ENCODE measurements at regions not wholly inside any gene's neighbourhood (a gene's known extent, or its start where the extent isn't known, plus 50 kb on each side); places are given as distances from the start of the nearest gene placed in this dataset.

DNA sequence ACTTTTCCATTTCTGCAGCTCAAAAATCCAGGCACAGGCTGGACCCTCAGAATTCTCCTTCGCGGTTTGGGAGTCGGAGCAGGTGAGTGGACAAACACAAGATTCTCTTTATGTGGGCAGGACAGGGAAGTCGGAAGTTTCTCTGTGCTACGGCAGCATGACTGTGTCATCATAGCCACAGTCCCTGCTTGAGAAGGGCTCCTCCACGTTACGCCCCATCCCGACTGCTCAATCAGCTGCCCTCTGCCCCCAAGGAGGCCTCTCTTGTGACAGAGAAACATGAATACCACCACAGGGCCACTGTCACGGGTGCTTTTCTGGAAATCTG lies 89.0 kb upstream of the SHISAL1 start:
- no peaks in the 10 kb centered on the region for H3K36me3 ChIP-seq
- DNase-seq = no peak
- H3K4me1 ChIP-seq = peaks cover 4 to 7% of the 10 kb centered on the region in 2 donors
- no peak overlapping the region for H3K4me3 ChIP-seq (replicated peaks in 1 of 3)
- no peaks in the 10 kb centered on the region for H3K9me3 ChIP-seq
- H3K27me3 ChIP-seq = no peaks in the 10 kb centered on the region
- TF ChIP-seq, protein P1, sequence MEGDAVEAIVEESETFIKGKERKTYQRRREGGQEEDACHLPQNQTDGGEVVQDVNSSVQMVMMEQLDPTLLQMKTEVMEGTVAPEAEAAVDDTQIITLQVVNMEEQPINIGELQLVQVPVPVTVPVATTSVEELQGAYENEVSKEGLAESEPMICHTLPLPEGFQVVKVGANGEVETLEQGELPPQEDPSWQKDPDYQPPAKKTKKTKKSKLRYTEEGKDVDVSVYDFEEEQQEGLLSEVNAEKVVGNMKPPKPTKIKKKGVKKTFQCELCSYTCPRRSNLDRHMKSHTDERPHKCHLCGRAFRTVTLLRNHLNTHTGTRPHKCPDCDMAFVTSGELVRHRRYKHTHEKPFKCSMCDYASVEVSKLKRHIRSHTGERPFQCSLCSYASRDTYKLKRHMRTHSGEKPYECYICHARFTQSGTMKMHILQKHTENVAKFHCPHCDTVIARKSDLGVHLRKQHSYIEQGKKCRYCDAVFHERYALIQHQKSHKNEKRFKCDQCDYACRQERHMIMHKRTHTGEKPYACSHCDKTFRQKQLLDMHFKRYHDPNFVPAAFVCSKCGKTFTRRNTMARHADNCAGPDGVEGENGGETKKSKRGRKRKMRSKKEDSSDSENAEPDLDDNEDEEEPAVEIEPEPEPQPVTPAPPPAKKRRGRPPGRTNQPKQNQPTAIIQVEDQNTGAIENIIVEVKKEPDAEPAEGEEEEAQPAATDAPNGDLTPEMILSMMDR (IDR thresholded peaks at IDR 0.05) = no peak
- no peak for TF ChIP-seq POLR2A (IDR thresholded peaks at IDR 0.05)
- no peak overlapping the region for H3K27ac ChIP-seq
- intact Hi-C loops (cut with DNase I) = no loop called here
- 73 to 82% methylated on average over 8 to 9 of the region's 9 CpGs for WGBS, 2 donors

- Histone ChIP-seq H3K9me3 (no peaks in the 10 kb centered on the region), H3K4me3 (replicated peaks in 1 of 3) (no peak overlapping the region), H3K4me1 (peaks cover 4 to 7% of the 10 kb centered on the region in 2 donors), H3K27me3 (no peaks in the 10 kb centered on the region), H3K27ac (no peak overlapping the region), H3K36me3 (no peaks in the 10 kb centered on the region)
- DNase-seq = no peak
- intact Hi-C loops (cut with DNase I) = no loop called here
- TF ChIP-seq POLR2A (IDR thresholded peaks at IDR 0.05) = no peak
- TF ChIP-seq, protein P1 (IDR thresholded peaks at IDR 0.05) = no peak
- 44 to 54% methylated on average over 3 of the region's 3 CpGs for WGBS, 2 donors
These were observed 88.0 kb upstream of the SHISAL1 start for GRCh38 chr22:44400763-44401060.

- Histone ChIP-seq H3K4me3 (replicated peaks in 1 of 3) (no peak overlapping the region), H3K9me3 (no peaks in the 10 kb centered on the region), H3K27ac (no peak overlapping the region), H3K27me3 (no peaks in the 10 kb centered on the region), H3K4me1 (peaks cover 4 to 7% of the 10 kb centered on the region in 2 donors), H3K36me3 (no peaks in the 10 kb centered on the region)
- WGBS, 2 donors = 30 to 40% methylated on average over 11 to 15 of the region's 15 CpGs
- DNase-seq = peak; percentile 6 to 7
- intact Hi-C loops (cut with DNase I) = no loop called here
- TF ChIP-seq, protein P1 (IDR thresholded peaks at IDR 0.05) = no peak
- TF ChIP-seq POLR2A (IDR thresholded peaks at IDR 0.05) = no peak
These were observed 87.4 kb upstream of the SHISAL1 start for GRCh38 chr22:44399906-44400762.

DNA sequence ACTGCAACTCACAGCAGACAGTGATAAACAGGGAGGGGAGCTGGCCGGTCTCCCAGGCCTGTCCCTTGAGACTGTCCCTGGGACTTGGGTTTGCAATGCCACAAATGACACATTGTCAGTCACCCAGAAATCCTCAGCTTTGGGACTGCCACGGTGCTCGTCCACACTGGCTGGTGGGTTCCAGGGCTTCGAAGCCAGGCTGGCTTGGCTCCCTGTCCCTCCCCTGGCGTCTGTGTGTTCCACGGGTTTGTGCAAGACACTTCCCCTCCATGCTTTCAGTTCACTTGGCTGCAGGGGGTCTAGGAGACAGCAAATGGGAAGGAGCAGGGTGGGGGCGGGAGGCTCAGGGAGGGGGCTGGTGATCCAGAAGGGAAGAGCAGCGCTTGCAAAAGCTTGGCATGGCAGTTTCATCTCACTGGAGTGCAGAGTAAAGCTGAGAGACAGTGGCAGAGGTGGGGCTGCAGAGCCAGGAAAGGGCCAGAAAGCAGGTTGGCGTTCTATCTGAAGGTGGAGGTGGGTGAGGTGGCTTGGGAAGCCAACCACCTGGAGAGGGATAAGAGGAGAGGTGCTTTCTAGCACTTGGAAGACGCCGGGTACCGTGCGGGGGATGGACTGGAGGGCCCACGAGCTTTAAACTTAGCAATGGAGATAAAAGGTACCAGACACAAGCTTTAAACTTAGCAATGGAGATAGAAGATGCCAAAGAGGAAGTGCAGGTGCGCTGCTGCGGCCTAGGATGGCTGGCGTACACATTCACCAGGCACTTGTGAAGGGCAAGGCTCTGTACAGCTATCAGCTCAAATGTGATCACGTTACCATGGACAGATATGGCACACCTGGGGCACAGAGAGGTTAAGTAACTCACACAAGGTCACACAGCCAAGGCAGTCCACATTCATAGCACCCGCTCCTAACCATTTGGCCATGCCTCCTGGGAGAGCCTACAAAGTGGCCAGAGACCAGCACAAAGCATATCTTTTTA lies 86.4 kb upstream of the SHISAL1 start:
- TF ChIP-seq, protein P1 (IDR thresholded peaks at IDR 0.05) = no peak
- TF ChIP-seq POLR2A (IDR thresholded peaks at IDR 0.05) = no peak

More for the DNA sequence above, 86.4 kb upstream of the SHISAL1 start:
- intact Hi-C loops (cut with DNase I) = no loop called here
- Histone ChIP-seq H3K27me3 (no peaks in the 10 kb centered on the region), H3K27ac (no peak overlapping the region), H3K4me1 (peaks cover 4 to 7% of the 10 kb centered on the region in 2 donors), H3K9me3 (no peaks in the 10 kb centered on the region), H3K36me3 (no peaks in the 10 kb centered on the region), H3K4me3 (replicated peaks in 1 of 3) (no peak overlapping the region)
- DNase-seq = no peak
- WGBS, 2 donors = 79 to 81% methylated on average over 19 of the region's 19 CpGs
